T-helper 17 cell (primary cell): ENCODE measurements at regions not wholly inside any gene's neighbourhood (a gene's known extent, or its start where the extent isn't known, plus 50 kb on each side); places are given as distances from the start of the nearest gene placed in this dataset.

Source experiments
- ATAC-seq: fragments of 150-1000 bp; cut with Tn5 transposase; 2 replicates; pipeline ENCODE4 v1.10.0; 2021; ENCODE audit warnings: mild to moderate bottlenecking, moderate library complexity
- DNase-seq, 3 donors: peaks; one replicate each; pipeline versions ENCODE4 v3.0.0 to v3.0.0-alpha.2; 2020 to 2021
- H3K9me3 ChIP-seq: one replicate; pipeline ENCODE4 v1.7.0; 2013; ENCODE audit warnings: low read length, mild to moderate bottlenecking; ENCODE audit not compliant: control insufficient read depth, poor library complexity, severe bottlenecking
- H3K27ac Mint-ChIP-seq: one replicate; pipeline ENCODE4 v1.8.0; 2022; ENCODE audit warnings: mild to moderate bottlenecking, moderate library complexity, mixed read lengths
- H3K27me3 Mint-ChIP-seq: one replicate; pipeline ENCODE4 v1.8.0; 2022; ENCODE audit warnings: mixed read lengths
- H3K36me3 Mint-ChIP-seq: one replicate; pipeline ENCODE4 v1.8.0; 2022; ENCODE audit warnings: low read depth, mixed read lengths
- H3K4me1 Mint-ChIP-seq: one replicate; pipeline ENCODE4 v1.8.0; 2022; ENCODE audit warnings: mild to moderate bottlenecking, mixed read lengths
- H3K4me3 Mint-ChIP-seq: one replicate; pipeline ENCODE4 v1.8.0; 2022; ENCODE audit warnings: mild to moderate bottlenecking, moderate library complexity, mixed read lengths

- DNase-seq = no peak
- ATAC-seq = no peak
- Mint-ChIP-seq H3K36me3 (no peaks in the 10 kb centered on the region), H3K4me3 (no peak overlapping the region), H3K4me1 (no peaks in the 10 kb centered on the region), H3K27ac (no peak overlapping the region), H3K27me3 (no peaks in the 10 kb centered on the region)
- no peaks in the 10 kb centered on the region for H3K9me3 ChIP-seq
These were observed 345.4 kb downstream of the ADAM29 start for GRCh38 chr4:175263537-175263936.

- ATAC-seq = no peak
- H3K9me3 ChIP-seq = no peaks in the 10 kb centered on the region
- Mint-ChIP-seq H3K27me3 (no peaks in the 10 kb centered on the region), H3K4me3 (no peak overlapping the region), H3K27ac (no peak overlapping the region), H3K36me3 (no peaks in the 10 kb centered on the region), H3K4me1 (no peaks in the 10 kb centered on the region)
- DNase-seq = no peak
These were observed 353.0 kb downstream of the ADAM29 start for GRCh38 chr4:175271010-175271630.

- no peaks in the 10 kb centered on the region for H3K27me3 Mint-ChIP-seq
- H3K4me3 Mint-ChIP-seq = no peak overlapping the region
- ATAC-seq (no peak), DNase-seq (no peak)
- H3K27ac Mint-ChIP-seq = no peak overlapping the region
- H3K9me3 ChIP-seq = no peaks in the 10 kb centered on the region
- no peaks in the 10 kb centered on the region for H3K36me3 Mint-ChIP-seq
- no peaks in the 10 kb centered on the region for H3K4me1 Mint-ChIP-seq
These were observed 356.0 kb downstream of the ADAM29 start for GRCh38 chr4:175273995-175274753.

- no peaks in the 10 kb centered on the region for H3K36me3 Mint-ChIP-seq
- no peak overlapping the region for H3K27ac Mint-ChIP-seq
- H3K4me1 Mint-ChIP-seq = no peaks in the 10 kb centered on the region
- H3K9me3 ChIP-seq = no peaks in the 10 kb centered on the region
- H3K4me3 Mint-ChIP-seq = no peak overlapping the region
- no peaks in the 10 kb centered on the region for H3K27me3 Mint-ChIP-seq
- no peak for DNase-seq
- ATAC-seq = no peak
These were observed 359.7 kb downstream of the ADAM29 start for GRCh38 chr4:175277816-175278215.

GRCh38 chr4:175280153-175280552 lies 362.0 kb downstream of the ADAM29 start:
- ATAC-seq (no peak), DNase-seq (no peak)
- Mint-ChIP-seq H3K4me1 (no peaks in the 10 kb centered on the region), H3K27me3 (no peaks in the 10 kb centered on the region), H3K36me3 (no peaks in the 10 kb centered on the region), H3K27ac (no peak overlapping the region), H3K4me3 (no peak overlapping the region)
- no peaks in the 10 kb centered on the region for H3K9me3 ChIP-seq

- Mint-ChIP-seq H3K36me3 (no peaks in the 10 kb centered on the region), H3K4me1 (no peaks in the 10 kb centered on the region), H3K4me3 (no peak overlapping the region), H3K27me3 (no peaks in the 10 kb centered on the region), H3K27ac (no peak overlapping the region)
- H3K9me3 ChIP-seq = no peaks in the 10 kb centered on the region
- ATAC-seq = no peak
- no peak for DNase-seq
These were observed 363.7 kb downstream of the ADAM29 start for GRCh38 chr4:175281894-175282293.

GRCh38 chr4:175282407-175282806 lies 364.2 kb downstream of the ADAM29 start:
- Mint-ChIP-seq H3K36me3 (no peaks in the 10 kb centered on the region), H3K27me3 (no peaks in the 10 kb centered on the region)

GRCh38 chr4:175290401-175290800 lies 372.2 kb downstream of the ADAM29 start:
- no peaks in the 10 kb centered on the region for H3K9me3 ChIP-seq
- Mint-ChIP-seq H3K27me3 (no peaks in the 10 kb centered on the region), H3K27ac (no peak overlapping the region), H3K4me1 (no peaks in the 10 kb centered on the region), H3K36me3 (no peaks in the 10 kb centered on the region), H3K4me3 (no peak overlapping the region)
- DNase-seq (no peak), ATAC-seq (no peak)

More at GRCh38 chr4:175282407-175282806, 364.2 kb downstream of the ADAM29 start:
- DNase-seq = no peak
- Mint-ChIP-seq H3K27ac (no peak overlapping the region), H3K4me3 (no peak overlapping the region), H3K4me1 (no peaks in the 10 kb centered on the region)
- H3K9me3 ChIP-seq = no peaks in the 10 kb centered on the region
- ATAC-seq = no peak

- Mint-ChIP-seq H3K4me3 (no peak overlapping the region), H3K4me1 (no peaks in the 10 kb centered on the region), H3K27me3 (no peaks in the 10 kb centered on the region), H3K27ac (no peak overlapping the region), H3K36me3 (no peaks in the 10 kb centered on the region)
- DNase-seq (no peak), ATAC-seq (no peak)
- H3K9me3 ChIP-seq = no peaks in the 10 kb centered on the region
These were observed 379.9 kb downstream of the ADAM29 start for GRCh38 chr4:175297965-175298565.

- Mint-ChIP-seq H3K36me3 (no peaks in the 10 kb centered on the region), H3K27ac (no peak overlapping the region), H3K4me3 (no peak overlapping the region), H3K4me1 (no peaks in the 10 kb centered on the region), H3K27me3 (no peaks in the 10 kb centered on the region)
- ATAC-seq (no peak), DNase-seq (no peak)
- no peaks in the 10 kb centered on the region for H3K9me3 ChIP-seq
These were observed 388.3 kb downstream of the ADAM29 start for GRCh38 chr4:175306436-175306835.

GRCh38 chr4:175307326-175307725 lies 389.2 kb downstream of the ADAM29 start:
- Mint-ChIP-seq H3K27me3 (no peaks in the 10 kb centered on the region), H3K27ac (no peak overlapping the region), H3K4me3 (no peak overlapping the region), H3K4me1 (no peaks in the 10 kb centered on the region), H3K36me3 (no peaks in the 10 kb centered on the region)
- no peak for DNase-seq
- no peaks in the 10 kb centered on the region for H3K9me3 ChIP-seq
- ATAC-seq = no peak

- H3K36me3 Mint-ChIP-seq = no peaks in the 10 kb centered on the region
- no peaks in the 10 kb centered on the region for H3K27me3 Mint-ChIP-seq
- DNase-seq = no peak
- ATAC-seq = no peak
- H3K9me3 ChIP-seq = no peaks in the 10 kb centered on the region
- no peaks in the 10 kb centered on the region for H3K4me1 Mint-ChIP-seq
- no peak overlapping the region for H3K27ac Mint-ChIP-seq
- no peak overlapping the region for H3K4me3 Mint-ChIP-seq
These were observed 390.1 kb downstream of the ADAM29 start for GRCh38 chr4:175308236-175308635.

GRCh38 chr4:175309041-175309440 lies 390.9 kb downstream of the ADAM29 start:
- DNase-seq (no peak), ATAC-seq (no peak)
- Mint-ChIP-seq H3K4me1 (no peaks in the 10 kb centered on the region), H3K27me3 (no peaks in the 10 kb centered on the region), H3K27ac (no peak overlapping the region), H3K36me3 (no peaks in the 10 kb centered on the region), H3K4me3 (no peak overlapping the region)
- H3K9me3 ChIP-seq = no peaks in the 10 kb centered on the region

- H3K9me3 ChIP-seq = no peaks in the 10 kb centered on the region
- Mint-ChIP-seq H3K36me3 (no peaks in the 10 kb centered on the region), H3K27ac (no peak overlapping the region), H3K4me1 (no peaks in the 10 kb centered on the region), H3K27me3 (no peaks in the 10 kb centered on the region), H3K4me3 (no peak overlapping the region)
- DNase-seq (no peak), ATAC-seq (no peak)
These were observed 407.1 kb downstream of the ADAM29 start for GRCh38 chr4:175325230-175325629.
